ENCODE measurements at regions not wholly inside any gene's neighbourhood (a gene's known extent, or its start where the extent isn't known, plus 50 kb on each side); places are given as distances from the start of the nearest gene placed in this dataset.

GRCh38 chr11:45432100-45432499 lies 146.0 kb upstream of the SYT13 start:
- intact Hi-C loops (cut with micrococcal nuclease; ENCODE audit: unreplicated experiment) (no loop called here), in situ Hi-C loops (cut with HindIII; ENCODE audit: low pct_unique_long_range_greater_than_20kb, low sequenced_read_pairs) (no loop called here)
- no peaks in the 10 kb centered on the region for H3K9me3 ChIP-seq (ENCODE audit: control insufficient read depth, insufficient read depth, low read depth, low read length)
- CTCF ChIA-PET, result no interaction called here
- DNase-seq (ENCODE audit: low read depth, low spot score) (no peak), ATAC-seq (no peak)
- POLR2A ChIA-PET, result interaction anchor here (0.7 kb wide), 1 partner anchor 10 kb away, joined by 5 read pairs; no protein-coding TSS in a partner anchor
- no peaks in the 10 kb centered on the region for H3K4me1 ChIP-seq (ENCODE audit: control insufficient read depth, insufficient read depth, low read length)
- TF ChIP-seq SIN3A (IDR thresholded peaks at IDR 0.05; ENCODE audit: borderline replicate concordance, insufficient read depth, low read depth, low read length), result no peak
- no peak for TF ChIP-seq TCF7L2 (IDR thresholded peaks at IDR 0.05; ENCODE audit: low read depth, low read length)
- no peak for TF ChIP-seq REST (IDR thresholded peaks at IDR 0.05; ENCODE audit: insufficient read depth in 1 of 2, low read depth in 2 of 2, low read length in 1 of 2)
- TF ChIP-seq POLR2AphosphoS5 (IDR thresholded peaks at IDR 0.05; ENCODE audit: low read depth, low read length), result no peak
- peaks cover 27% of the 10 kb centered on the region for H3K27me3 ChIP-seq (ENCODE audit: control insufficient read depth, insufficient read depth, low read length)
- no peak overlapping the region for H3K27ac ChIP-seq (ENCODE audit: low read length)
- no peak overlapping the region for H3K4me3 ChIP-seq (ENCODE audit: low read depth in 2 of 2, low read length in 2 of 2)
- no peaks in the 10 kb centered on the region for H3K36me3 ChIP-seq (ENCODE audit: control insufficient read depth, insufficient read depth, low read length)
- no TSS peak for BruUV-seq (replicated peaks)

GRCh38 chr11:45431046-45432018 lies 145.2 kb upstream of the SYT13 start:
- CTCF ChIA-PET, result no interaction called here
- no peaks in the 10 kb centered on the region for H3K36me3 ChIP-seq (ENCODE audit: control insufficient read depth, insufficient read depth, low read length)
- H3K27me3 ChIP-seq (ENCODE audit: control insufficient read depth, insufficient read depth, low read length), result peaks cover 27% of the 10 kb centered on the region
- intact Hi-C loops (cut with micrococcal nuclease; ENCODE audit: unreplicated experiment), result no loop called here
- DNase-seq (ENCODE audit: low read depth, low spot score) (no peak), ATAC-seq (no peak)
- H3K9me3 ChIP-seq (ENCODE audit: control insufficient read depth, insufficient read depth, low read depth, low read length), result no peaks in the 10 kb centered on the region
- no peaks in the 10 kb centered on the region for H3K4me1 ChIP-seq (ENCODE audit: control insufficient read depth, insufficient read depth, low read length)
- in situ Hi-C loops (cut with HindIII; ENCODE audit: low pct_unique_long_range_greater_than_20kb, low sequenced_read_pairs), result no loop called here
- POLR2A ChIA-PET, result interaction anchor here (0.7 kb wide), 1 partner anchor 9 kb away, joined by 5 read pairs; no protein-coding TSS in a partner anchor
- H3K27ac ChIP-seq (ENCODE audit: low read length), result no peak overlapping the region
- no peak for TF ChIP-seq REST (IDR thresholded peaks at IDR 0.05; ENCODE audit: insufficient read depth in 1 of 2, low read depth in 2 of 2, low read length in 1 of 2)
- TF ChIP-seq TCF7L2 (IDR thresholded peaks at IDR 0.05; ENCODE audit: low read depth, low read length), result no peak
- no peak for TF ChIP-seq SIN3A (IDR thresholded peaks at IDR 0.05; ENCODE audit: borderline replicate concordance, insufficient read depth, low read depth, low read length)
- no peak for TF ChIP-seq POLR2AphosphoS5 (IDR thresholded peaks at IDR 0.05; ENCODE audit: low read depth, low read length)
- no peak for TF ChIP-seq CTCF (IDR thresholded peaks at IDR 0.05)
- no peak overlapping the region for H3K4me3 ChIP-seq (ENCODE audit: low read depth in 2 of 2, low read length in 2 of 2)
- no TSS peak for BruUV-seq (replicated peaks)

Measured in Panc1 (cell line).